ENCODE measurements at regions not wholly inside any gene's neighbourhood (a gene's known extent, or its start where the extent isn't known, plus 50 kb on each side); places are given as distances from the start of the nearest gene placed in this dataset.

DNA sequence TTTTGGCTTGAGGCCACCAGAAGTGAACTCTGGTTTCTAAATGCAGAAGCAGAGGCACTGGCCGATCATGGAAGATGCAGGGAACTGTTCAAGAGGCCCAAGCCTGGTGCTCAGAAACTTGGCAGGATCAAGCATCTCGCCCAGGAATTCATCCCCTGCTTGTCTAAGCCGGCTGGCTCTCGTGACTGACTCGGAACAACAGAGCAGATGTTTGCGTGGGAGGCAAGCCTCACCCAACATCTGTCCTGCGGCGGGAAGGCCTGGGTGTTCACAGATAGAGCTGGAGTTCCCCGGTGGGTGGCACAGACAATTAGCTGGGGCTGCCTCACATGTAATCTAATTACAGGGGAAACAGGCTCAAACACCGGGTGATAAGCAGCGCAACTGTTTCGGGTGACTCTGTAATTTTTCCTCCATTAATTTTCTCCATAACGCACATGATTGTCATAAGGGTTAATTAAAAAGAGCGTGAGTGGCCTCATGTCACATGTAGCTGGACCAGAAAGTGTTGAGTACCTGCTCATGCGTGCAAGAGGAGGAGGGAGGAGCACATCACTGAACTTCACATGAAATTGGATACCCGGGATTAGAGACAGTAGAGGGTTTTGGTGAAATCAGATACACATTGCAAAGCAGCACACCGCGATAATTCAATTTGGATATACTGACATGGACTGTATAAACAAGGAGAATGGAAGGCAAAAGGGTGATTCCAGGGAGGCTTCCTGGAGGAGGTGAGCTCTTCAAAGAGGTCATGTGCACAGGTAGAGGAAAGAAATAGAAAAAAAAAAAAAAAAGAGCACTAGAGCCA, 180.0 kb downstream of the ETS2 start:
- in situ Hi-C loops (cut with HindIII; ENCODE audit: low pct_unique_long_range_greater_than_20kb, low sequenced_read_pairs): no loop called here
- no peak for TF ChIP-seq JUND (IDR thresholded peaks at IDR 0.05; ENCODE audit: low read depth)
- DNase-seq (ENCODE audit: low read depth in 1 of 2, low spot score in 1 of 2): no peak

DNA sequence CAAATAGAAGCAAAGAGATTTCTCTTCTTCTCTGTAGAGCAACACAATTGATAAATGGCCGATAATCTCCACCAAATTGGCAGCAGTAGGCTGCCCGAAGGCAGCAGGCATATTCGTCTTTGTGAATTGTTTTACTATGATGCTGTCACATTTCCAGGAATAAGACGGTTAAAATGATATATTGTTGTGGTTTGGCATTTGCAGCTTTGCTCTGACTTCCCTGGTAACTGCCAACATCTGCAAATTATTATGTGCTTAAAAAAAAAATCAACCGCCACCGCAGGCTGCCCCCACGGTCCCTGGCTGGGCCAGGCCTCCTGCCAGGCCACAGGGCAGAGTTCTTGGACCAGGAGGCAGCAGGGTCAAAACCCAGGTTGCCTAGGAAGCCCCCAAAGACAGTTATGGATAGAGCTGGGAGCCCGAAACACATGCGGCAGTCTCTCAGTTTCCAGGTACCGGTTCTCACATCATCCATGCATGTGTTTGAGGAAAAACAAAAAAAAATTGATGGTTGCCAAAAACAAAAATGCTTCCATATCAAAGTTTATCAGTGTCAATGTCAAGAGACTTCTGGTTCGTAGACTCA, 179.3 kb downstream of the ETS2 start:
- no peak for DNase-seq (ENCODE audit: low read depth in 1 of 2, low spot score in 1 of 2)
- in situ Hi-C loops (cut with HindIII; ENCODE audit: low pct_unique_long_range_greater_than_20kb, low sequenced_read_pairs): no loop called here

DNA sequence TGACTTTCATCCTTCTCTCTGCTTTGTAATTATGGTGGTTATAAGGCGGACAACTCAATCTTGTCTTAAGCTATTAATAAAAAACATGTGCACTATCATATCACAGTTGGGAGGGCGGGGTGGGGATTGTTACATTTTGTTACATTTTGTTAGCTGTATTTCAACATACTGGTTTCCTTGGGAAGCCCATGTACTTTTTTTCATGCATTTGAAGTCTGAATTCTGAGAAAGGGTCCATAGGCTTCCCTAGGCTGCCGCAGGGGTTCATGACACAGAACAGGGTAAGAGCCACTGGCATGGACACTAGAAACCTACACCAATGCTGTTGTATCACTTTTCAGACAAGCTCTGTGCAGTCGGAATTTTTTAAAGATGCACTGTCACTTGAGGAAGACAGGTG, 178.8 kb downstream of the ETS2 start:
- no peak for TF ChIP-seq JUND (IDR thresholded peaks at IDR 0.05; ENCODE audit: low read depth)
- in situ Hi-C loops (cut with HindIII; ENCODE audit: low pct_unique_long_range_greater_than_20kb, low sequenced_read_pairs): no loop called here
- no peak for DNase-seq (ENCODE audit: low read depth in 1 of 2, low spot score in 1 of 2)

More for the DNA sequence above, 179.3 kb downstream of the ETS2 start:
- TF ChIP-seq JUND (IDR thresholded peaks at IDR 0.05; ENCODE audit: low read depth): no peak

DNA sequence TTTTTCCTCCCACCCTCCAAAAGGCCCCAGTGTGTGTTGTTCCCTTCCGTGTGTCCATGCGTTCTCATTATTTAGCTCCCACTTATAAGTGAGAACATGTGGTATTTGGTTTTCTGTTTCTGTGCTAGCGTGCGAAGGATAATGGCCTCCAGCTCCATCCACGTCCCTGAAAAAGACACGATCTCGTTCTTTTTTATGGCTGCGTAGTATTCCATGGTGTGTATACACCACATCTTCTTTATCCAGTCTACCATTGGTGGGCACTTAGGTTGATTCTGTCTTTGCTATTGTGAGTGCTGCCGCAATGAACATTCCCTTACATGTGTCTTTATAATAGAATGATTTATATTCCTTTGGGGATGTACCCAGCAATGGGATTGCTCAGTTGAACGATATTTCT, 177.8 kb downstream of the ETS2 start:
- DNase-seq (ENCODE audit: low read depth in 1 of 2, low spot score in 1 of 2): no peak
- in situ Hi-C loops (cut with HindIII; ENCODE audit: low pct_unique_long_range_greater_than_20kb, low sequenced_read_pairs): no loop called here
- no peak for TF ChIP-seq JUND (IDR thresholded peaks at IDR 0.05; ENCODE audit: low read depth)

DNA sequence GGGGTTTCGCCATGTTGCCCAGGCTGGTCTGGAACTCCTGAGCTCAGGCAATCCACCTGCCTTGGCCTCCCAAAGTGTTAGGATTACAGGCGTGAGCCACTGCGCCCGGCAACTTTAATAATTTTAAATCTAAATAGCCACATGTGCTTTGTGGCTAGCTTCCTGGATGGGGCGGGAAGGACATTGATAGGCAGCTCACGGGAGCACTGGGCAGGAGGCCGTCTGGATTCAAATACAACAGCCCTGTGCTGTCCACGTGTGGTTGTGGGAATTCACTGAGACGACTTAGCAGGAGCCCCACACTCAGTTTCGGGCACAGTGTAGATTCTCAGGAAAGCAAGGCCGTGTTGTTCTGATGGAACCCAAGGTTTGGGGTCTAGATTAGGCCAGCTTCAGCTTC, 177.1 kb downstream of the ETS2 start:
- TF ChIP-seq JUND (IDR thresholded peaks at IDR 0.05; ENCODE audit: low read depth): no peak
- DNase-seq (ENCODE audit: low read depth in 1 of 2, low spot score in 1 of 2): no peak
- in situ Hi-C loops (cut with HindIII; ENCODE audit: low pct_unique_long_range_greater_than_20kb, low sequenced_read_pairs): no loop called here

DNA sequence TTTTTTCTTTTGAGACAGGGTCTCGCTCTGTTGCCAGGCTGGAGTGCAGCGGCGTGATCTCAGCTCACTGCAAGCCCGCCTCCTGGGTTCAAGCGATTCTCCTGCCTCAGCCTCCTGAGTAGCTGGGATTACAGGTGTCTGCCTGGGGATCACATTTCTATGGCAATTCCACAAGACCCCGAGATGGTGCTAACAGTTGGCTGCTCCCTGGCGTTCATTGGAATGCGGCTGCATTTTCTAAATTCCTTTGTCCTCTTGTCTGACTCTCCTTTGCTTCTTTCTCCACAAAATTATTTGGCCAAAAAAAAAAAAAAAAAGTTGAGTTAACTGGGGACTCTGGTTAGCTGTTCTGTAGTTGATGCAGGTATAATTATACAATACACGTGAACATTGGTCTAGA, 176.4 kb downstream of the ETS2 start:
- no peak for TF ChIP-seq JUND (IDR thresholded peaks at IDR 0.05; ENCODE audit: low read depth)
- in situ Hi-C loops (cut with HindIII; ENCODE audit: low pct_unique_long_range_greater_than_20kb, low sequenced_read_pairs): no loop called here
- DNase-seq (ENCODE audit: low read depth in 1 of 2, low spot score in 1 of 2): no peak

DNA sequence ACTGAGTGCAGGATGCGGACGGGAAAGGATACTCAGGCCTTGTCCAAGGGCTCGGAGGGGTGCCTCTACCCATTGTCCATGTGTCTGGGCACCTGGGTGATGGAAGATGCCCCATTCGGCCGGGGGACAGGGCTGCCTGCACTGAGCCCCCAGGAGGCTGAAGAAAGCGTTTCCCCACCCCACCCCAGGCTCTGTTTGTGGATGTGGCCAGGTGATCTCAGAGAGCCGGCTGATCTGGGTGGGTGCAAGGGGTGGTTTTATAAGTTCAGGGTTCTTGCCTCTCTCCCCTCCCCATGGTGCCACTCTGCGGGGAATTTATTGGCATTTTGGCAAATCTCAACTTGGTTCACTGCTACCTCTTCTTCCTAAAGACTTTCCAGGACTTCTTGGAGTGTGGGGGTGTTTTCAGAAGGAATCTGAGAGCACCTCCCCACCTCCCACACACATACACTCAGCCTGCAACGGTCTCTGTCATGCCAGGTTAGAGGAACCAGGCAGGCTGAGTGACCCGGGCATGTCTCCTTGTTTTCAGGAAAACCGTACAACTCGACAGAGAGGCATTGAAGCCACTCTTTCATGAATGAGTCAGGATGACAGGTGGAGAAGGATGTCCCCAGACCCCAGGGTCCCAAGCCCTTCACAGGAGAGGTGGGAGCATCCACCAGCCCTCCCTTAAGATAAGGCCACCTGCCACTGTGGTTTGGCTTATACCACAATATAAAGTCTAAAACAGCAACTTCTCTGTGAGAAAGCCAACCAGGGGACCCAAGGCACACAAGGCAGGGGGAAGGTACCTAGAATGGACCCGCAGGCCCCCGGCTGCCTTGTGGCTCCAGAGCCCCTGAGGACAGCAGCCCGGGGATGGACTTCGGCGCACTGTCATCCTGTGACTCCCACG, 174.9 kb downstream of the ETS2 start:
- in situ Hi-C loops (cut with HindIII; ENCODE audit: low pct_unique_long_range_greater_than_20kb, low sequenced_read_pairs): no loop called here
- DNase-seq (ENCODE audit: low read depth in 1 of 2, low spot score in 1 of 2): no peak
- no peak for TF ChIP-seq JUND (IDR thresholded peaks at IDR 0.05; ENCODE audit: low read depth)

DNA sequence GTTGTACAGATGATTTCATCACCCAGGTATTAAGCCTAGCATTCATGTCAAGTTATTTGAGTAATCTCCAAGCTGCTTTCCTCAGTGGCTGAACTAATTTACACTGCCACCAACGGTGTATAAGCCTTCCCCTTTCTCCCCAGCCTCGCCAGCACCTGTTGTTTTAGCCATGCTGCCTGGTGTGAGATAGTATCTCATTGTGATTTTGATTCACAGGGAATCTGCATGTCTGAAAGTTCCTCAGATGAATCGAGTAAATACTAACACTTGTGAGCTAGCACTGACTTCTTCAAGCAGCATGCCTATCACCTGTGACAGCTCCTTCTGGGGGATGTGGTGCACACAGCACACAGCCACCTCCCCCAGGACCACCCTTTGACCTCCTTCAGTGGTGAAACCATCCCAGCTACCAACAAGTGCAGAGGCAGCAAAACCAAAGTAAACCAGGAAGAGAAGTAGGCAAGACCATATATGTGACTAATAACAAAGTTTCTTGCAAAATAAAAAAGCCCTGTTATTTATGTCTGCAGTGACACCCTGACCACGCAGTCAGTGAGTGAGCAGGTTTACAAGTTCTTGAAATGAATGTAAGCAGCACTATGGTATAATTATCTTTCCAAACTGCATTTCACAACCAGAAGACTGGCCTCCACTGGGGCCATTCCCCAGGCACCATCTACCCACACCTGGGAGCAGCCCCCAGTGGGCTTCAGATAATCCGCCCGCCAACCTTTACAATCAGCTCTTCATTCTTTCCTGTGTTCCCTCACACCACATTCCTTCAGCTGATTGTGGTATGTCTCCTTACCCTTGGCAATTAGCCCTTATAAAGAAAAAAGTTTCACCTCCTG, 173.8 kb downstream of the ETS2 start:
- in situ Hi-C loops (cut with HindIII; ENCODE audit: low pct_unique_long_range_greater_than_20kb, low sequenced_read_pairs): no loop called here
- peak in 1 of 2 experiments; percentile 16 for DNase-seq (ENCODE audit: low read depth in 1 of 2, low spot score in 1 of 2)
- no peak for TF ChIP-seq JUND (IDR thresholded peaks at IDR 0.05; ENCODE audit: low read depth)

DNA sequence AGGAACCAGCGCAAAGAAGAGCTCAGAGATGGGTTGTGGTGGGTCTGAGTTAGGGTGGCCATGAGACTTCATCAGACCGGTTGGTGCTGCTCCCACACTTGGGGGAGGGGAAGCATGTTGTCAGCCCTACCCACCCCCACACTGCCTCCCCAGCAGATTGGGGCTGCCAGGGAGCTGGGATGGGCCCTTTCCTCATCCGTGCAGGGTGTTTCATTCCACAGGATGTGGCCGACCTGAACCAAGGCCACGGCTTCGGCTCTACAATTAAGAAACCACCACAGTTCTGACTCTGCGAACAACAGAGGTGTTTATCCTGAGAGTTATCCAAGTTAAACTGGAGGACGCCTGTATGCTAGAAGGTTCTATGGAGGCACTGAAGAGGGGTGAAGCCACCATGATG, 171.2 kb downstream of the ETS2 start:
- in situ Hi-C loops (cut with HindIII; ENCODE audit: low pct_unique_long_range_greater_than_20kb, low sequenced_read_pairs): no loop called here
- no peak for TF ChIP-seq JUND (IDR thresholded peaks at IDR 0.05; ENCODE audit: low read depth)
- DNase-seq (ENCODE audit: low read depth in 1 of 2, low spot score in 1 of 2): no peak

DNA sequence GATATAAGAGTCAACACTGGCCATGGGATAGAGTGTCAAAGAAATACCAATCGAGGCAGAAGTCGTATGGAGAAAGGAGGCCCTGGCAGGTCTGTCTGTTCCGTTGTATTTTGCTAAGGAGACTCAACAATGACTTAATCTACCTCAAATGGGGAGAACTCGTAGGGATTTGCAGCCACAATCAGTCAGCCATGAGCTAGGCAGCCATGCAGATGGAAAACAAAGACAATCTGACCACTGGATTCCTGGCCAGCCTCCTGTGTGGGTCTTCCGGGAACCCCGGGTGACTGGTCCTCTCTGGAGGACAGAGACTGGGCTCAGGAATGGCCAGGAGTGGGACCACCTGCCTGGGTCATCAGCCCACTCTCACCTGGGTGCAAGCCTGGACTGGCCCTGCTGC, 167.8 kb downstream of the ETS2 start:
- no peak for TF ChIP-seq JUND (IDR thresholded peaks at IDR 0.05; ENCODE audit: low read depth)
- in situ Hi-C loops (cut with HindIII; ENCODE audit: low pct_unique_long_range_greater_than_20kb, low sequenced_read_pairs): no loop called here
- no peak for DNase-seq (ENCODE audit: low read depth in 1 of 2, low spot score in 1 of 2)

DNA sequence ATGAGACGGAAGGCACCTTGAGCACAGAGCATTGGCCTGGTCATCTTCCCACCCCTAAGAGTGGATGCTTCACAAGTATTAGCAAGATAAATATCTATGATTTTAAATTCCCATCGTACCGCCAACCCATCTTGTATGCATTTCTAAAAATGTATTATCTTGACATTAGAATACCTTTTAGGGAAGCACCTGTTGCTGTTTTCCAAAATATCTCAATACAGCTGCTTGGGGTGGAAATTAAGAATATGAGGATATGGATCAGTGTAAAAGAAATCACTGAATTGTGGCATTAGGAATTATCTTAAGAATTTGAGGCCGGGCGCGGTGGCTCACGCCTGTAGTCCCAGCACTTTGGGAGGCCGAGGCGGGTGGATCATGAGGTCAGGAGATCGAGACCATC, 166.3 kb downstream of the ETS2 start:
- in situ Hi-C loops (cut with HindIII; ENCODE audit: low pct_unique_long_range_greater_than_20kb, low sequenced_read_pairs): no loop called here
- DNase-seq (ENCODE audit: low read depth in 1 of 2, low spot score in 1 of 2): no peak
- TF ChIP-seq JUND (IDR thresholded peaks at IDR 0.05; ENCODE audit: low read depth): no peak

DNA sequence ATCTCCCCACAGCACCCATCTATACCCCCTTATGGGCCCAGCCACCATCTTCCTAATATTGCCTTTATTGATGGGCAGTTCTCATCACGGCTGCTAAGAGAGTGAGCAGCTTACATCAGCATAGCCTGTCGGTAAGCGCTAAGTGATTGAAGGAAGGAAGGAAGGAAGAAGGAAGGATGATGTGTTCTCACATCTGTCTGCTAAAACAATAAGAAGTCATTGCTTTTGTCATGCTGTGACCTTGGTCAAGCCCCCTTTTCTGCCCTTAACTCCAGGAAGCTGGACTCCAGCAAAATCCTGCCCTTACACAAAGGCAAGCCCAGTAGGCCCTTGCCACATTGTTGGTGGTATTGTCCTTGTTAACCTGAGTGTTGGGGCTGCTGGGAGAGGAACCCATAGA, 165.0 kb downstream of the ETS2 start:
- no peak for DNase-seq (ENCODE audit: low read depth in 1 of 2, low spot score in 1 of 2)
- TF ChIP-seq JUND (IDR thresholded peaks at IDR 0.05; ENCODE audit: low read depth): no peak
- in situ Hi-C loops (cut with HindIII; ENCODE audit: low pct_unique_long_range_greater_than_20kb, low sequenced_read_pairs): no loop called here
